ENCODE measurements at regions not wholly inside any gene's neighbourhood (a gene's known extent, or its start where the extent isn't known, plus 50 kb on each side); places are given as distances from the start of the nearest gene placed in this dataset.

DNA sequence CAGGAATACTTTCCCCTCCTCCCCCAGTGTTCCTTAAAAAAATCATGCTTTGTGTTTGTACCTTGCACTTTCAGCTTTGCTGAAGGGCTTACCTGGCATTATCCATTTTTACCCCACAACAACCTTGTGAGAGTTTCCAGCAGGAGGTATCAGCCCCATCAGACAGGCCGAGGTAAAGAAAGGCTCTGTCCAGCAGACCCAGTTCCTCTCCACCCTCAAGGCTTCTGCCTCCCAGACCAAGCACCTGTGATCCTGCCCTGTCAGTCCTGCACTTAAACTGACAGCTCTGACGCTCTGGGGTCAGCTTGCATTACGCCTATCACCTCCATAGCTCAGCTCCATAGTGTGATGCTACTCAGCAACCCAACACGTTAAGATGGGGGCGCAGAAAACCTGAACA is 803.1 kb downstream of the UQCRFS1 start:
- DNase-seq (ENCODE audit: low read depth) (no peak), FAIRE-seq (no peak)
- no peaks in the 10 kb centered on the region for H3K27me3 ChIP-seq (ENCODE audit: control insufficient read depth, insufficient read depth, low read length)
- H3K4me3 ChIP-seq (ENCODE audit: low read depth, low read length) = no peak overlapping the region
- no peak for TF ChIP-seq CTCF (IDR thresholded peaks at IDR 0.05; ENCODE audit: insufficient read depth, low read length, severe bottlenecking)
- no peaks in the 10 kb centered on the region for H3K36me3 ChIP-seq (ENCODE audit: control insufficient read depth, insufficient read depth, low read length)

- DNase-seq (ENCODE audit: low read depth) (no peak), FAIRE-seq (no peak)
- H3K27me3 ChIP-seq (ENCODE audit: control insufficient read depth, insufficient read depth, low read length) = no peaks in the 10 kb centered on the region
- H3K36me3 ChIP-seq (ENCODE audit: control insufficient read depth, insufficient read depth, low read length) = no peaks in the 10 kb centered on the region
- H3K4me3 ChIP-seq (ENCODE audit: low read depth, low read length) = no peak overlapping the region
- no peak for TF ChIP-seq CTCF (IDR thresholded peaks at IDR 0.05; ENCODE audit: insufficient read depth, low read length, severe bottlenecking)
These were observed 806.0 kb downstream of the UQCRFS1 start for GRCh38 chr19:28406966-28407365.

DNA sequence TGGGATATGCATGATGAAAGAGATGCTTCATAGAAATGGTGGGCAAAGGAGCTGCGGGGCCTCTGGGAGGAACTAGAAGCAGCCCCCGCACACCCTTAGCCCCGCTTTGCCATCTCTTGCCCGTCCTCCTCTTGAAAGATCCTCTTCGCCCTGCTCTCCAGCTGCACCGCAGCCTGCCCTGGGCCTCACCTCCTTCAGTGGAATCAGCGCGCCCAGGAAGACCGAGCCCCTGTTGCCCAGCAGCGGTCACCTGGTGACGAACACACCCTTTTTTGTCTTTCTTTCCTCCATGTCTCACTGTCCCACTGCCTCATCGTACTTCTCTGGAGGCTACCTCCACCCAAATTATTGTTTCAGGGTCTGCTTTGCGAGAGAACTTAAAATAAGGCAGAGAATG is 807.6 kb downstream of the UQCRFS1 start:
- DNase-seq (ENCODE audit: low read depth) (no peak), FAIRE-seq (no peak)
- no peak overlapping the region for H3K4me3 ChIP-seq (ENCODE audit: low read depth, low read length)
- no peak for TF ChIP-seq CTCF (IDR thresholded peaks at IDR 0.05; ENCODE audit: insufficient read depth, low read length, severe bottlenecking)
- H3K36me3 ChIP-seq (ENCODE audit: control insufficient read depth, insufficient read depth, low read length) = no peaks in the 10 kb centered on the region
- H3K27me3 ChIP-seq (ENCODE audit: control insufficient read depth, insufficient read depth, low read length) = no peaks in the 10 kb centered on the region

GRCh38 chr19:28404472-28404871 is 808.5 kb downstream of the UQCRFS1 start:
- no peak for TF ChIP-seq CTCF (IDR thresholded peaks at IDR 0.05; ENCODE audit: insufficient read depth, low read length, severe bottlenecking)
- H3K4me3 ChIP-seq (ENCODE audit: low read depth, low read length) = no peak overlapping the region
- no peaks in the 10 kb centered on the region for H3K36me3 ChIP-seq (ENCODE audit: control insufficient read depth, insufficient read depth, low read length)
- no peak for DNase-seq (ENCODE audit: low read depth)
- no peaks in the 10 kb centered on the region for H3K27me3 ChIP-seq (ENCODE audit: control insufficient read depth, insufficient read depth, low read length)
- FAIRE-seq = no peak

- Histone ChIP-seq H3K36me3 (ENCODE audit: control insufficient read depth, insufficient read depth, low read length) (no peaks in the 10 kb centered on the region), H3K4me3 (ENCODE audit: low read depth, low read length) (no peak overlapping the region), H3K27me3 (ENCODE audit: control insufficient read depth, insufficient read depth, low read length) (no peaks in the 10 kb centered on the region)
- TF ChIP-seq CTCF (IDR thresholded peaks at IDR 0.05; ENCODE audit: insufficient read depth, low read length, severe bottlenecking) = no peak
- FAIRE-seq (no peak), DNase-seq (ENCODE audit: low read depth) (no peak)
These were observed 809.3 kb downstream of the UQCRFS1 start for GRCh38 chr19:28403690-28404089.

DNA sequence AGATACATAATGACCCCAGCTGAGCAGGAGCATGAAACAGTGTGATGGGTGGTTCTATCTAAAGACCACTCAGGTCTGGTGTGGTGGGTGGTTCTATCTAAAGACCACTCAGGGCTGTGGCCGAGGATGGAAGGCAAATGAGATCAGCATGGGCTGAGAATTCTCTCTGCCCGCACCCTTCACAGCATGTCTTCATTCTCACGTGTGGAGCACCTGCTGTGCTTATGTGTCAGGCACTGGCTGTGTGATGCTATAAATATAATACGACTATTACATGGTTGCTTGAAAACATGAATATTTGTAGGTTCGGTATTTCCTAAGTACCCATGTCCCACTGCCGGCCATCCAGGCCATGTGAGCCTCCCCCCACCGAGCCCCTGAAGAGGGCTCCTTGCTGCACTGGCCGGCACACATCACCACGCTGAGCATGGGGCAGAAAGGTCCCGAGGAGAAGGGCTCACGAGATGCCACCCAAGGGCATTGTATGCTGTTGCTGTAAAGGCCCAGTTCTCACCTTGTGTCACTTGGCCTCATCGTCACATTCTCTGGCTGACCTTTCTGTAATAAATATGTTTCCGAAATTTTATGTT is 810.2 kb downstream of the UQCRFS1 start:
- FAIRE-seq (no peak), DNase-seq (ENCODE audit: low read depth) (no peak)
- no peaks in the 10 kb centered on the region for H3K27me3 ChIP-seq (ENCODE audit: control insufficient read depth, insufficient read depth, low read length)
- TF ChIP-seq CTCF (IDR thresholded peaks at IDR 0.05; ENCODE audit: insufficient read depth, low read length, severe bottlenecking) = no peak
- H3K4me3 ChIP-seq (ENCODE audit: low read depth, low read length) = no peak overlapping the region
- no peaks in the 10 kb centered on the region for H3K36me3 ChIP-seq (ENCODE audit: control insufficient read depth, insufficient read depth, low read length)

All from bronchial epithelial cell (primary cell).